ENCODE measurements at regions not wholly inside any gene's neighbourhood (a gene's known extent, or its start where the extent isn't known, plus 50 kb on each side); places are given as distances from the start of the nearest gene placed in this dataset.

DNA sequence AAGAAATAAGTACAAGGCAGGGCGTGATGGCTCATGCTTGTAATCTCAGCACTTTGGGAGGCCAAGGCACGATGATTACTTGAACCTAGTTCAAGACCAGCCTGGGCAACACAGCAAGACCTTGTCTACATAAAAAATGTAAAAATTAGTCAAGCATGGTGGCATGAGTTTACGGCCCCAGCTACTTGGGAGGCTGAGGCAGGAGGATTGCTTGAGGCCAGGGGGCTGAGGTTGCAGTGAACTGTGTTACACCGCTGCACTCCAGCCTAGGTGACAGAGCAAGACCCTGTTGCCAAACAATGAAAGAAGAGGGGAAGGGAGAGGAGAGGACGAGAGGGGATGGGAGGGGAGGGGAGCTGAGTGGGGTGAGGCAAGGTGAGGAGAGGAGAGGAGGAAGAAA, 152.7 kb upstream of the PRICKLE2 start:
- no peak overlapping the region for H3K27ac ChIP-seq (ENCODE audit: poor library complexity, severe bottlenecking)
- H3K27me3 ChIP-seq (ENCODE audit: insufficient read depth, poor library complexity, severe bottlenecking), result no peaks in the 10 kb centered on the region
- TF ChIP-seq, protein P1, sequence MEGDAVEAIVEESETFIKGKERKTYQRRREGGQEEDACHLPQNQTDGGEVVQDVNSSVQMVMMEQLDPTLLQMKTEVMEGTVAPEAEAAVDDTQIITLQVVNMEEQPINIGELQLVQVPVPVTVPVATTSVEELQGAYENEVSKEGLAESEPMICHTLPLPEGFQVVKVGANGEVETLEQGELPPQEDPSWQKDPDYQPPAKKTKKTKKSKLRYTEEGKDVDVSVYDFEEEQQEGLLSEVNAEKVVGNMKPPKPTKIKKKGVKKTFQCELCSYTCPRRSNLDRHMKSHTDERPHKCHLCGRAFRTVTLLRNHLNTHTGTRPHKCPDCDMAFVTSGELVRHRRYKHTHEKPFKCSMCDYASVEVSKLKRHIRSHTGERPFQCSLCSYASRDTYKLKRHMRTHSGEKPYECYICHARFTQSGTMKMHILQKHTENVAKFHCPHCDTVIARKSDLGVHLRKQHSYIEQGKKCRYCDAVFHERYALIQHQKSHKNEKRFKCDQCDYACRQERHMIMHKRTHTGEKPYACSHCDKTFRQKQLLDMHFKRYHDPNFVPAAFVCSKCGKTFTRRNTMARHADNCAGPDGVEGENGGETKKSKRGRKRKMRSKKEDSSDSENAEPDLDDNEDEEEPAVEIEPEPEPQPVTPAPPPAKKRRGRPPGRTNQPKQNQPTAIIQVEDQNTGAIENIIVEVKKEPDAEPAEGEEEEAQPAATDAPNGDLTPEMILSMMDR (IDR thresholded peaks at IDR 0.05; ENCODE audit: poor library complexity, severe bottlenecking), result no peak
- H3K4me3 ChIP-seq (ENCODE audit: severe bottlenecking), result no peak overlapping the region
- DNase-seq (ENCODE audit: low spot score), result no peak
- no peaks in the 10 kb centered on the region for H3K36me3 ChIP-seq (ENCODE audit: low read depth)
- no peaks in the 10 kb centered on the region for H3K4me1 ChIP-seq (ENCODE audit: insufficient read depth, poor library complexity, severe bottlenecking)
- no peak for ATAC-seq (ENCODE audit: low read depth)
- peaks cover 3% of the 10 kb centered on the region for H3K9me3 ChIP-seq (ENCODE audit: severe bottlenecking)

DNA sequence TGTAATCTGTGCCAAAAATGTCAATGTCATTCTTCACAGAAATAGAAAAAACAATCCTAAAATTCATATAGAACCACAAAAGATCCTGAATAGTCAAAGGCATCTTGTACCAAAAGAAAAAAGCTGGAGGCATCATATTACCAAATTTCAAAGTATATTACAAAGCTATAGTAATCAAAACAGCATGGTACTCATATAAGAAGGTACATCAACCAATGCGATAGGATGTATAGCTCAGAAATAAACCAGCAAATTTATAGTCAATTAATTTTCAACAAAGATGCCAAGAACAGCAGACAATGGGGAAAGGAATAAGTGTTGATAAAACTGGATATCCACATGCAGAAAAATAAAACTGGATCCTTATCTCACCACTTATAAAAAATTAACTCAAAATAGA, 150.5 kb upstream of the PRICKLE2 start:
- TF ChIP-seq, protein P1 (IDR thresholded peaks at IDR 0.05; ENCODE audit: poor library complexity, severe bottlenecking), result no peak
- Histone ChIP-seq H3K36me3 (ENCODE audit: low read depth) (no peaks in the 10 kb centered on the region), H3K27ac (ENCODE audit: poor library complexity, severe bottlenecking) (no peak overlapping the region), H3K9me3 (ENCODE audit: severe bottlenecking) (peaks cover 3% of the 10 kb centered on the region), H3K27me3 (ENCODE audit: insufficient read depth, poor library complexity, severe bottlenecking) (no peaks in the 10 kb centered on the region), H3K4me1 (ENCODE audit: insufficient read depth, poor library complexity, severe bottlenecking) (no peaks in the 10 kb centered on the region), H3K4me3 (ENCODE audit: severe bottlenecking) (no peak overlapping the region)
- ATAC-seq (ENCODE audit: low read depth) (no peak), DNase-seq (ENCODE audit: low spot score) (no peak)

DNA sequence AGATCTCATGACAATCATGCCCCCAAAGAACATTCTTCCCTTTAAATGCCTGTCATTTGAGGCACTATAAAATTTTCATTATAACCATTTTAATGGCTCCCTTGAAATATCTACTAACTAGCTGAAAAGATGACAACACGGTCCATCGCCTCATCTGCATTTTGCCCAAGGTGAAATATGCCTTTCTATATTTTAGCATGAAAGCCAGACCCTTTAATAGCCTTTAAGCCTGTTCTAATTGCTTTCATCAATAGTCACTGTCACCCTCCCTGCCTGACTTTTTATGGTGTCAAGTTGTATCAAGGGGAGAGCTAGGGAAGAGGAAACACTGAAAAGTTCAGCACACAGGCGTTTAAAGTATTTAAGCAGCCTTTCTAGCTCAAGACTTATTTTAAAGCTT, 144.1 kb upstream of the PRICKLE2 start:
- H3K36me3 ChIP-seq (ENCODE audit: low read depth), result no peaks in the 10 kb centered on the region
- H3K4me1 ChIP-seq (ENCODE audit: insufficient read depth, poor library complexity, severe bottlenecking), result no peaks in the 10 kb centered on the region
- H3K27ac ChIP-seq (ENCODE audit: poor library complexity, severe bottlenecking), result no peak overlapping the region
- TF ChIP-seq, protein P1 (IDR thresholded peaks at IDR 0.05; ENCODE audit: poor library complexity, severe bottlenecking), result no peak
- no peak overlapping the region for H3K4me3 ChIP-seq (ENCODE audit: severe bottlenecking)
- no peaks in the 10 kb centered on the region for H3K9me3 ChIP-seq (ENCODE audit: severe bottlenecking)
- H3K27me3 ChIP-seq (ENCODE audit: insufficient read depth, poor library complexity, severe bottlenecking), result no peaks in the 10 kb centered on the region
- DNase-seq (ENCODE audit: low spot score), result no peak
- no peak for ATAC-seq (ENCODE audit: low read depth)

DNA sequence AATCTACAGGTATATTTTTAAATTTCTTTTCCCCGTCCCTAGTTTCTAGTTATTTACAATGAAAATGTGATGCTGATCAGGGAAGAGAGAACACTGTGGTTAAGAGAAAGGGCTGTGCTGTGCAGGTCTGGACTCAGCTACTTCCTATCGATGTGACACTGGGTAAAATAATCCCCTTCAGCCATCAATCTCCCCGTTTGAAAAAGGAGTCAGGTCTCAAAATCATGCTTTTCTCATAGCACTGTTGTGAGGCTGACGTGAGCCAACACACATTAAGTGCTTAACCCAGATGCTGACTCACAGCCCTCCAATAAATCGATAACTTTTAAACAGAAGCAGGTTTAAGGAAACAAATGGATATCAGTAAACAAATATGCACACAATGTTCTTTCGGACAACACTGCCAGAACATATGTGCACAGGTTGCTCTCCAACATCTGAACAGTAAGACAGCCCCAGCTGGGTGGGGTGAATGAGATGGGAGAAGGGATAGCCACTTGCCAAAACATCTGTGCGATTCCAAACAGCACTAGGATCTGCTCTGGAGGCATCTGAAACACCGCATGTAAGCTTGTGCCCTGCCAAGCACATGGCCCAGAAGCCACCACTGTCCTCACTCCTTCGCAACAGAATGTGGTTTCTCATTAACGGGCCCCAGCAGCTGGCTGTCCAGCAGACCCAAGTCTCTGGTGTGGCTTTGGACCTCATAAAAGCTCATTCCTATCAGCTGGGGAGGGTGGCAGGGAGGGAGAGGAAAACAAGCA, 143.2 kb upstream of the PRICKLE2 start:
- Histone ChIP-seq H3K4me1 (ENCODE audit: insufficient read depth, poor library complexity, severe bottlenecking) (no peaks in the 10 kb centered on the region), H3K9me3 (ENCODE audit: severe bottlenecking) (no peaks in the 10 kb centered on the region), H3K27me3 (ENCODE audit: insufficient read depth, poor library complexity, severe bottlenecking) (no peaks in the 10 kb centered on the region), H3K27ac (ENCODE audit: poor library complexity, severe bottlenecking) (no peak overlapping the region), H3K36me3 (ENCODE audit: low read depth) (no peaks in the 10 kb centered on the region), H3K4me3 (ENCODE audit: severe bottlenecking) (no peak overlapping the region)
- no peak for ATAC-seq (ENCODE audit: low read depth)
- TF ChIP-seq, protein P1 (IDR thresholded peaks at IDR 0.05; ENCODE audit: poor library complexity, severe bottlenecking), result no peak
- DNase-seq (ENCODE audit: low spot score), result no peak

DNA sequence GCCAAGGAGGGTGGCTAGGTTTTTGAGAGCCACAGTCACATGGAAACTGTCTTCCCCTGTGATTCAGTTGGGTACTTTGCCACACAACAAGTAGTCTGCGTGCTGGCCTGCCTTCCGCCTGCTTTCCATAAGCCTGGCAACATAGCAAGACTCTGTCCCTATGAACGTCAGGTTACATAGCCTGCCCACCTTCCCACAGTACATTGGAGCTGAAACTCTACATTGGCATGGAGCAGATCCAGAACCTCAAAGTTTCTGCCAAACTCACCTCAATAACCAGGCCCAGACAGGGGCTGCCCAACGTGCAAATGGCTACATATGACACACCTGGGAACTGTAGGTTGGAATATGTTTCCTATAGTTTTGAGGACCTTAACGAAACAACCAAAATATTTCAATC, 140.6 kb upstream of the PRICKLE2 start:
- Histone ChIP-seq H3K27me3 (ENCODE audit: insufficient read depth, poor library complexity, severe bottlenecking) (no peaks in the 10 kb centered on the region), H3K4me1 (ENCODE audit: insufficient read depth, poor library complexity, severe bottlenecking) (peaks cover 10% of the 10 kb centered on the region), H3K27ac (ENCODE audit: poor library complexity, severe bottlenecking) (no peak overlapping the region), H3K36me3 (ENCODE audit: low read depth) (no peaks in the 10 kb centered on the region), H3K4me3 (ENCODE audit: severe bottlenecking) (no peak overlapping the region), H3K9me3 (ENCODE audit: severe bottlenecking) (no peaks in the 10 kb centered on the region)
- TF ChIP-seq, protein P1 (IDR thresholded peaks at IDR 0.05; ENCODE audit: poor library complexity, severe bottlenecking), result no peak
- ATAC-seq (ENCODE audit: low read depth) (no peak), DNase-seq (ENCODE audit: low spot score) (no peak)
